ENCODE measurements at regions not wholly inside any gene's neighbourhood (a gene's known extent, or its start where the extent isn't known, plus 50 kb on each side); places are given as distances from the start of the nearest gene placed in this dataset.

- TF ChIP-seq REST (IDR thresholded peaks at IDR 0.05; ENCODE audit: unreplicated experiment) (no peak), CTCF (conservative IDR thresholded peaks at IDR 0.05; ENCODE audit: low read depth in 2 of 2) (no peak), EZH2 (IDR thresholded peaks at IDR 0.05; ENCODE audit: low read depth, unreplicated experiment) (no peak), JUNB (IDR thresholded peaks at IDR 0.05; ENCODE audit: unreplicated experiment) (no peak), ZNF114 (CRISPR knock-in tag; IDR thresholded peaks at IDR 0.05) (no peak), CREB1 (CRISPR knock-in tag; IDR thresholded peaks at IDR 0.05; ENCODE audit: low read depth) (no peak), POLR2AphosphoS5 (IDR thresholded peaks at IDR 0.05; ENCODE audit: low read depth) (no peak)
Measured at GRCh38 chrX:9310616-9311015, 154.2 kb upstream of the TBL1X start (continued).

GRCh38 chrX:9311421-9312160 lies 153.3 kb upstream of the TBL1X start:
- peaks cover 4% of the 10 kb centered on the region for H3K27me3 Mint-ChIP-seq (ENCODE audit: insufficient read depth, low read depth, poor library complexity)
- H3K4me1 Mint-ChIP-seq, result no peaks in the 10 kb centered on the region
- no peaks in the 10 kb centered on the region for H3K36me3 Mint-ChIP-seq (ENCODE audit: low read depth)
- Histone ChIP-seq H3K36me3 (ENCODE audit: insufficient read depth) (no peaks in the 10 kb centered on the region), H4K20me1 (replicated peaks; ENCODE audit: insufficient read depth) (no peaks in the 10 kb centered on the region), H3K27me3 (ENCODE audit: insufficient read depth) (no peaks in the 10 kb centered on the region), H3K27ac (ENCODE audit: low read depth) (no peak overlapping the region), H2AFZ (no peak overlapping the region), H3K4me2 (no peak overlapping the region), H3K79me2 (replicated peaks; ENCODE audit: insufficient read depth) (no peaks in the 10 kb centered on the region), H3K9me2 (ENCODE audit: insufficient read depth) (no peaks in the 10 kb centered on the region), H3K4me1 (ENCODE audit: insufficient read depth) (no peaks in the 10 kb centered on the region), H3K4me3 (no peak overlapping the region), H3F3A (replicated peaks; ENCODE audit: low read depth) (no peaks in the 10 kb centered on the region)
- no peak for DNase-seq (ENCODE audit: low spot score)
- H3K27ac Mint-ChIP-seq, result no peak overlapping the region
- no peaks in the 10 kb centered on the region for H3K9me3 Mint-ChIP-seq
- no peak overlapping the region for H3K4me3 Mint-ChIP-seq
- ATAC-seq, result no peak
- TF ChIP-seq EZH2phosphoT487 (IDR thresholded peaks at IDR 0.05; ENCODE audit: unreplicated experiment) (no peak), CREB1 (CRISPR knock-in tag; IDR thresholded peaks at IDR 0.05; ENCODE audit: low read depth) (no peak), JUNB (IDR thresholded peaks at IDR 0.05; ENCODE audit: unreplicated experiment) (no peak), REST (IDR thresholded peaks at IDR 0.05; ENCODE audit: unreplicated experiment) (no peak), CTCF (conservative IDR thresholded peaks at IDR 0.05; ENCODE audit: low read depth in 2 of 2) (no peak), ETS1 (IDR thresholded peaks at IDR 0.05) (no peak), NANOG (IDR thresholded peaks at IDR 0.05; ENCODE audit: borderline replicate concordance) (no peak), ZNF114 (CRISPR knock-in tag; IDR thresholded peaks at IDR 0.05) (no peak)

All from GM23338 (cell line).